ENCODE measurements at regions not wholly inside any gene's neighbourhood (a gene's known extent, or its start where the extent isn't known, plus 50 kb on each side); places are given as distances from the start of the nearest gene placed in this dataset.

- TF ChIP-seq, protein P1, sequence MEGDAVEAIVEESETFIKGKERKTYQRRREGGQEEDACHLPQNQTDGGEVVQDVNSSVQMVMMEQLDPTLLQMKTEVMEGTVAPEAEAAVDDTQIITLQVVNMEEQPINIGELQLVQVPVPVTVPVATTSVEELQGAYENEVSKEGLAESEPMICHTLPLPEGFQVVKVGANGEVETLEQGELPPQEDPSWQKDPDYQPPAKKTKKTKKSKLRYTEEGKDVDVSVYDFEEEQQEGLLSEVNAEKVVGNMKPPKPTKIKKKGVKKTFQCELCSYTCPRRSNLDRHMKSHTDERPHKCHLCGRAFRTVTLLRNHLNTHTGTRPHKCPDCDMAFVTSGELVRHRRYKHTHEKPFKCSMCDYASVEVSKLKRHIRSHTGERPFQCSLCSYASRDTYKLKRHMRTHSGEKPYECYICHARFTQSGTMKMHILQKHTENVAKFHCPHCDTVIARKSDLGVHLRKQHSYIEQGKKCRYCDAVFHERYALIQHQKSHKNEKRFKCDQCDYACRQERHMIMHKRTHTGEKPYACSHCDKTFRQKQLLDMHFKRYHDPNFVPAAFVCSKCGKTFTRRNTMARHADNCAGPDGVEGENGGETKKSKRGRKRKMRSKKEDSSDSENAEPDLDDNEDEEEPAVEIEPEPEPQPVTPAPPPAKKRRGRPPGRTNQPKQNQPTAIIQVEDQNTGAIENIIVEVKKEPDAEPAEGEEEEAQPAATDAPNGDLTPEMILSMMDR (IDR thresholded peaks at IDR 0.05; ENCODE audit: insufficient read depth, low read length): no peak
- no peak for TF ChIP-seq POLR2AphosphoS5 (IDR thresholded peaks at IDR 0.05; ENCODE audit: low read depth)
- TF ChIP-seq, protein P2, sequence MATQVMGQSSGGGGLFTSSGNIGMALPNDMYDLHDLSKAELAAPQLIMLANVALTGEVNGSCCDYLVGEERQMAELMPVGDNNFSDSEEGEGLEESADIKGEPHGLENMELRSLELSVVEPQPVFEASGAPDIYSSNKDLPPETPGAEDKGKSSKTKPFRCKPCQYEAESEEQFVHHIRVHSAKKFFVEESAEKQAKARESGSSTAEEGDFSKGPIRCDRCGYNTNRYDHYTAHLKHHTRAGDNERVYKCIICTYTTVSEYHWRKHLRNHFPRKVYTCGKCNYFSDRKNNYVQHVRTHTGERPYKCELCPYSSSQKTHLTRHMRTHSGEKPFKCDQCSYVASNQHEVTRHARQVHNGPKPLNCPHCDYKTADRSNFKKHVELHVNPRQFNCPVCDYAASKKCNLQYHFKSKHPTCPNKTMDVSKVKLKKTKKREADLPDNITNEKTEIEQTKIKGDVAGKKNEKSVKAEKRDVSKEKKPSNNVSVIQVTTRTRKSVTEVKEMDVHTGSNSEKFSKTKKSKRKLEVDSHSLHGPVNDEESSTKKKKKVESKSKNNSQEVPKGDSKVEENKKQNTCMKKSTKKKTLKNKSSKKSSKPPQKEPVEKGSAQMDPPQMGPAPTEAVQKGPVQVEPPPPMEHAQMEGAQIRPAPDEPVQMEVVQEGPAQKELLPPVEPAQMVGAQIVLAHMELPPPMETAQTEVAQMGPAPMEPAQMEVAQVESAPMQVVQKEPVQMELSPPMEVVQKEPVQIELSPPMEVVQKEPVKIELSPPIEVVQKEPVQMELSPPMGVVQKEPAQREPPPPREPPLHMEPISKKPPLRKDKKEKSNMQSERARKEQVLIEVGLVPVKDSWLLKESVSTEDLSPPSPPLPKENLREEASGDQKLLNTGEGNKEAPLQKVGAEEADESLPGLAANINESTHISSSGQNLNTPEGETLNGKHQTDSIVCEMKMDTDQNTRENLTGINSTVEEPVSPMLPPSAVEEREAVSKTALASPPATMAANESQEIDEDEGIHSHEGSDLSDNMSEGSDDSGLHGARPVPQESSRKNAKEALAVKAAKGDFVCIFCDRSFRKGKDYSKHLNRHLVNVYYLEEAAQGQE (IDR thresholded peaks at IDR 0.05; ENCODE audit: insufficient replicate concordance, low read depth): no peak
- TF ChIP-seq GABPA (IDR thresholded peaks at IDR 0.05; ENCODE audit: low read depth): no peak
Observed at GRCh38 chr1:37319284-37319683, 155.1 kb upstream of the ZC3H12A start.
